Neural cell (in vitro differentiated cells): ENCODE measurements at regions not wholly inside any gene's neighbourhood (a gene's known extent, or its start where the extent isn't known, plus 50 kb on each side); places are given as distances from the start of the nearest gene placed in this dataset.

Source experiments
- H2AFZ ChIP-seq: fragments of 200-600, 300-800 bp; sonication (generic), shearing (Covaris generic); 2 replicates; pipeline ENCODE4 v1.6.0; 2014; ENCODE audit warnings: low read depth, mild to moderate bottlenecking, antibody characterized with exemption, low read length, moderate library complexity
- H3F3A ChIP-seq: fragments of 200-600 bp; shearing (Covaris generic); 2 replicates; pipeline ENCODE4 v1.6.1; 2016; ENCODE audit warnings: mild to moderate bottlenecking, moderate library complexity, mixed read lengths, antibody characterized with exemption, low read length; ENCODE audit not compliant: insufficient read depth, poor library complexity, severe bottlenecking
- H3K27ac ChIP-seq: fragments of 200-600, 300-800 bp; sonication (generic), shearing (Covaris generic); 2 replicates; pipeline ENCODE4 v1.5.1; 2014; ENCODE audit warnings: mild to moderate bottlenecking, low read length, moderate library complexity
- H3K27me3 ChIP-seq: fragments of 300-800, 200-600 bp; sonication (generic), shearing (Covaris generic); 2 replicates; pipeline ENCODE4 v1.6.0; 2014; ENCODE audit warnings: mild to moderate bottlenecking, low read depth, low read length, moderate library complexity; ENCODE audit not compliant: insufficient read depth
- H3K36me3 ChIP-seq: fragments of 300-800, 200-600 bp; sonication (generic), shearing (Covaris generic); 2 replicates; pipeline ENCODE4 v1.5.1; 2014; ENCODE audit warnings: mild to moderate bottlenecking, antibody characterized with exemption, low read length, moderate library complexity; ENCODE audit not compliant: insufficient read depth
- H3K4me2 ChIP-seq: fragments of 300-800, 200-600 bp; sonication (generic), shearing (Covaris generic); 2 replicates; pipeline ENCODE4 v1.6.0; 2014; ENCODE audit warnings: mild to moderate bottlenecking, low read length
- H3K4me3 ChIP-seq: fragments of 300-800, 200-600 bp; sonication (generic), shearing (Covaris generic); 2 replicates; pipeline ENCODE4 v1.5.1; 2014; ENCODE audit warnings: mild to moderate bottlenecking, low read length, moderate library complexity
- H3K79me2 ChIP-seq: fragments of 200-600 bp; shearing (Covaris generic); replicated peaks from 2 replicates; pipeline ENCODE4 v1.6.0; 2014; ENCODE audit warnings: mild to moderate bottlenecking, low read length, moderate library complexity; ENCODE audit not compliant: insufficient read depth
- H3K9ac ChIP-seq: fragments of 300-800, 200-600 bp; sonication (generic), shearing (Covaris generic); 2 replicates; pipeline ENCODE4 v1.6.1; 2016; ENCODE audit warnings: mild to moderate bottlenecking, low read length, mixed read lengths
- H3K9me2 ChIP-seq: fragments of 200-600 bp; shearing (Covaris generic); 2 replicates; pipeline ENCODE4 v1.6.1; 2016; ENCODE audit warnings: mild to moderate bottlenecking, low read length, mixed read lengths; ENCODE audit not compliant: insufficient read depth
- H3K9me3 ChIP-seq: fragments of 200-600, 300-800 bp; sonication (generic), shearing (Covaris generic); 2 replicates; pipeline ENCODE4 v1.6.1; 2016; ENCODE audit warnings: mild to moderate bottlenecking, mixed run types, low read length, moderate library complexity, mixed read lengths
- H4K20me1 ChIP-seq: fragments of 200-600 bp; shearing (Covaris generic); 2 replicates; pipeline ENCODE4 v1.6.1; 2016; ENCODE audit warnings: mild to moderate bottlenecking, mixed run types; ENCODE audit not compliant: insufficient read depth
- CTCF ChIP-seq: fragments of 450-650 bp; IDR thresholded peaks from 2 replicates; pipeline ENCODE4 v1.5.1; 2014; ENCODE audit warnings: antibody characterized with exemption, mild to moderate bottlenecking, moderate library complexity; ENCODE audit not compliant: poor library complexity, severe bottlenecking
- EP300 ChIP-seq: fragments of 450-650 bp; conservative IDR thresholded peaks from 2 replicates; pipeline ENCODE4 v1.6.1; 2014; ENCODE audit warnings: antibody characterized with exemption, mild to moderate bottlenecking, moderate library complexity; ENCODE audit not compliant: poor library complexity, severe bottlenecking
- EZH2 ChIP-seq: fragments of 200-600, 300-800 bp; shearing (Covaris generic), sonication (generic); IDR thresholded peaks from 2 replicates; pipeline ENCODE4 v1.6.1; 2014; ENCODE audit warnings: antibody characterized with exemption, low read length, borderline replicate concordance, mild to moderate bottlenecking; ENCODE audit not compliant: insufficient read depth, poor library complexity, severe bottlenecking
- MXI1 ChIP-seq: fragments of 450-650 bp; conservative IDR thresholded peaks from 2 replicates; pipeline ENCODE4 v1.6.1; 2014; ENCODE audit warnings: antibody characterized with exemption, mild to moderate bottlenecking; ENCODE audit not compliant: poor library complexity, severe bottlenecking
- POLR2AphosphoS5 ChIP-seq: IDR thresholded peaks from 2 replicates; pipeline ENCODE4 v1.6.1; 2012
- RAD21 ChIP-seq: fragments of 450-650 bp; conservative IDR thresholded peaks from 2 replicates; pipeline ENCODE4 v1.6.1; 2014; ENCODE audit warnings: antibody characterized with exemption, mild to moderate bottlenecking, moderate library complexity
- REST ChIP-seq: IDR thresholded peaks from 2 replicates; pipeline ENCODE4 v1.6.1; 2012; ENCODE audit warnings: borderline replicate concordance
- SMC3 ChIP-seq: fragments of 450-650 bp; conservative IDR thresholded peaks from 2 replicates; pipeline ENCODE4 v1.6.1; 2014; ENCODE audit warnings: antibody characterized with exemption, mild to moderate bottlenecking, moderate library complexity; ENCODE audit not compliant: poor library complexity
- TAF1 ChIP-seq: IDR thresholded peaks from 2 replicates; pipeline ENCODE4 v1.6.1; 2012; ENCODE audit warnings: low read depth

DNA sequence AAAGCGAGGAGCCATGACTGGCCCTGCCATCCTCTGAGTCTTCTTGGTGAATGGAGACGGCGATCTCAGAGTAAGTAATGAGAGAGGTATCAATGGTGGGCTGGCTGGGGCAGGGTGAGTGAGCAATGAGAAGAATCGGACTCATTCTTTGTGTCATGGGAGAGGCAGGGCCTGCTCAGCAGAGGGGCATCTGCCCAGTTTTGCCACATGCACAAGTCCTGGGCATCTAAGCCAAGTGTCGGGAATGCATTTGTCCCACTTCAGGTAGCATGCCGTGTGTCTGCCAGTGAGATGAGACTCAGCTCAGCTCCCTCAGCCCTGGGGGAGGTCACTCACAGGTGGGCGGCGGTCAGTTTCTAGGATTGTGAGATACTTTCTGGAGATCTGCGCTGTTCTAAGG lies 791.0 kb upstream of the RAB6C start:
- Histone ChIP-seq H3K36me3 (no peaks in the 10 kb centered on the region), H3K27me3 (no peaks in the 10 kb centered on the region), H3K9ac (no peak overlapping the region), H3K4me3 (no peak overlapping the region), H3K9me3 (no peaks in the 10 kb centered on the region), H3K27ac (no peak overlapping the region), H4K20me1 (no peaks in the 10 kb centered on the region), H3K9me2 (no peaks in the 10 kb centered on the region), H2AFZ (no peak overlapping the region), H3K4me2 (no peak overlapping the region), H3F3A (no peaks in the 10 kb centered on the region), H3K79me2 (no peaks in the 10 kb centered on the region)
- TF ChIP-seq POLR2AphosphoS5 (no peak), EZH2 (no peak), MXI1 (no peak), CTCF (no peak), REST (no peak), TAF1 (no peak), RAD21 (no peak), EP300 (no peak)

DNA sequence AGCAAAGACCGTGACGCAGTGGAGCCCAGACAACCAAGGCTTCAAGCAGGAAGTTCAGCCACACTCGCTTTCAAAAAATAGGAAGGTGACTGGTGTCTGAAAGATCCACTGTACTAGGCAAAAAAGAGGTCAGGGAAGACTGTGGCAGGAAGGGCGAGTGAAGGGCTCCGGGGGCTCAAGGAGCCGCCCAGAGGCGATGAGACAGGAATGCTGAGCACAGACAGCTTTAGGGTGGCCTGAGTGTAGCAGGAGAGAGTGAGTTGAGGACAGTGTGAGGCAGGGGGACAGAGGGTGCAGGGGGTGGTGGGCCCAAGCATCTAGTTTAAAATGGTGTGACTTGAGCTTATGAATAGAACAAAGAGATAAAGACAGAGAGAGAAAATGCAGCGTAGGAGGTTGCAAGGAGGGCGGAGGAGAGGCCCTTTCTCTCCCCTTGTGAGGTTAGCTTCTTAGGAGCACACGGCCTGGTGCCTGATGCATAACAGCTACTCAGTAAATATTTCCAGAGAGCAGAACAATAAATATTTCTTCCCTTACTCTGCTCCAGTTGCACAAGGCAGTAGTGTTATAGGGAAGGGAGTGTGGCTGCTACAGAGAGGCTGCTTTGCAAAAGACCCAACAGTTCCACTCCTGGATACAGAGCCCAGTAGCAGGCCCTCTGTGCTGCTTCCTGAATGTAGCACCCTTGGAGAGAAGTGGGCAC lies 789.7 kb upstream of the RAB6C start:
- Histone ChIP-seq H3F3A (no peaks in the 10 kb centered on the region), H3K9me3 (no peaks in the 10 kb centered on the region), H3K9ac (no peak overlapping the region), H3K27me3 (no peaks in the 10 kb centered on the region), H3K36me3 (no peaks in the 10 kb centered on the region), H2AFZ (no peak overlapping the region), H3K4me2 (no peak overlapping the region), H3K9me2 (no peaks in the 10 kb centered on the region), H3K79me2 (no peaks in the 10 kb centered on the region), H3K27ac (no peak overlapping the region), H4K20me1 (no peaks in the 10 kb centered on the region), H3K4me3 (no peak overlapping the region)
- TF ChIP-seq TAF1 (no peak), MXI1 (no peak), POLR2AphosphoS5 (no peak), SMC3 (no peak), EZH2 (no peak), CTCF (no peak), EP300 (no peak), RAD21 (no peak), REST (no peak)
